ENCODE measurements at regions not wholly inside any gene's neighbourhood (a gene's known extent, or its start where the extent isn't known, plus 50 kb on each side); places are given as distances from the start of the nearest gene placed in this dataset.
"Not testable (repeated sequence)": the region's sequence is repeated elsewhere in the genome, so short reads cannot be mapped to it uniquely, and the experiment has no call there.

DNA sequence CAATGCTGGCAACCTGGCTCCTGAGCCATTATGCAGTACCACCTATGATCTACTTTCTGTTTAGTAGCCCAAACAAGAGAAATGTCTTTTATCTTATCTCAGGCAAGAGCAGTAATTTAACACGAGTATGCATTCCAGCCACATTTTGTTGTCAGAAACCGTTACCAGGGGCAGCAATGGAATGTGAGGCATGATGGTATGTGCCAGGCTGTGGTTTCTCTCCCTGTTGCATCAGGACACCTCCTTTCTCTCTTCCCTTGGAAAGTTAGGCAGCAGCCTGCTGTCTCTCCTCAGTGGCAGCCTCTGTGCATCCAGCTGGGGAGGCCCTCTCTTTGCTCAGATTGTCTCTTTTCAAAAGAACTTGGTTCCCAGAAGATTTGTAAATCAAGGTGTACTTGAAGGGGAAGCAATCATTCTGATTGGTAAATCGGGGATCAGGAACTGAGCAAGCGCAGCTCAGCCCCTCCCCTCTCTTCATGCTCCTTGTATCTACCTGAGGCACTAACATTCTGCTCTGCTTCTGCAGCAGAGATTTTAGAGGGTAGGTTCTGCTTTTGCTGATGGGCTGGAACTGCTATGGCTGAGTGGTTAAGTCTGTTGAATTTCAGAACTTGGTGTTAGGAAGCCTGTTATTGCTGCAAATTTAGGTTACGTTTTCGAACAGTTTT lies 229.2 kb downstream of the ADAMTS15 start:
- no peak for ATAC-seq

GRCh38 chr11:130679247-130679646 lies 230.8 kb downstream of the ADAMTS15 start:
- no peak for ATAC-seq

- not testable (repeated sequence) for ATAC-seq
Observed at GRCh38 chr11:130682471-130682870, 233.8 kb downstream of the SNX19 start.

DNA sequence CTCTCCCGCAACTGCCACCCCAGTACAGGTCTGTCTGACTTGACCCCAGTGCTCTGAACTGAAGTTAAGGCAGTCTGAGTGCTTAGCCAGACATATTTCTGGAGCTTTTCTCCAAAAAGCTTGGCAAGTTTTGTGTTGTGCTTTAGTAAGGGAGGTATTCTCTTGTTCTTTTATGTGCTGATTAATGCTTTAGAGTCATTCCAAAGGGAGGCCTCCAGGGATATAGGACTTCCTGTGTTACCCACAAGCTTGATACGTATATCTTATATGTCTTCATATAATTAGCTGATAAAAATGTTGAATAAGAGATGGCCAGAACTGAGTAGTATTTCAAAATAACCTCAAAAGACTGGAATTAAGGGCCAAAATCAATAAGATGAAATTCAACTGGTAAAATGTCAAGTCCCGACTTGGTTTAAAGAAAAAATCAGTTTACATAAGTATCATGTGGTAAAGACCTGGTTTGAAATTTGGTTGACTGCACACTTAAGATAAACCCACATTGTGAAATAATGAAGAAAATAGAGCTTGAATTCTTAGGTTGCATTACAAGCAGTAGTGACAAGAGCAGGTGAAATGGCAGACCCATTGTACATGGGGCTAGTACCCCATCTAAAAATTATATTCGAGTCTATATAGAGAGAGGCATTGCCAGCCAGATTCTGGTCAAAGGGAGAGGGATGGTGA lies 226.9 kb downstream of the SNX19 start:
- no peak for ATAC-seq

DNA sequence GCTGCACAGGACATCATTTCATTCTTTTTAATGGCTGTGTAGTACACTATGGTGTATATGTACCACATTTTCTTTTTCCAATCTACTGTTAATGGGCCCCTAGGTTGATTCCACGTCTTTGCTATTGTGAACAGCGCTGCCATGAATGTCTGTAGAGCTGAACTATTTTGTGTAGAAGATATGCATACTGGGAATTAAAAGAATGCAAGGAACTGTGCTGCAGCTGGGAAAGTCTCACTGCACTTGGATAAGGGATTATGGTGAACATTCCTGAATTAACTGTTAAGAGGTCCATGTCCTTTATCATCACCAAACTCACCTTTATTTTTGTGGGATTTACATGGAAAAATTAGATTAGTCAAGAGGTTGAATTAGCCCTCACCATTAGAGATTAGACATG lies 224.7 kb downstream of the SNX19 start:
- no peak for ATAC-seq

GRCh38 chr11:130692220-130692619 lies 224.1 kb downstream of the SNX19 start:
- no peak for ATAC-seq

- no peak for ATAC-seq
Observed at GRCh38 chr11:130693543-130693942, 222.7 kb downstream of the SNX19 start.

DNA sequence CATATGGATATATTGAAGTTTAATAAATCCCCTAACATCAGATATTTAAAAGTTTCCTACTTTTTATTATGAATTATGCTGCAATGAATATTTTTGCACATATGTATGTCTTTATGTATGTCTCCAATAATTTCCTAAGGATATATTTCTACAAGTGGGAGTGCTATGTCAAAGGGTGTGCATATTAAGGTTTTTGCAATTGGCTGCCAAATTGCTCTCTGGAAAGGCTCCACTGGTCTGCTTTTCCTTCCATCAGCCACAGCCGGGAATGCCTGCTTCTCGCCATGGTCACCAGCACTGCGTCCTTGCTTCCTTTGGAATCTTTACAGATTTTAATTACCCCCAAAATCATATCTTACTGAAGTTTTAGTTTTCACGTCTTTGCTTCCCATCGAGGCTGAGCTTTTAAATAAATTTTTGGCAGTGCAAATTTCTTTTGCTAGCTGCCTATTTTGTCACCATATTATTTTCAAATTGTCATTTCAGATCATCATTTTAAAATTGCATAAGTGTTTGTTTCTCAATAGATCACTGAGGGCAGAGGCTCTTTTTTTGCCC lies 221.7 kb downstream of the SNX19 start:
- no peak for ATAC-seq

GRCh38 chr11:130698174-130698573 lies 218.1 kb downstream of the SNX19 start:
- ATAC-seq = no peak

GRCh38 chr11:130699561-130699960 lies 216.7 kb downstream of the SNX19 start:
- no peak for ATAC-seq

- ATAC-seq = no peak
Observed at GRCh38 chr11:130700092-130700491, 216.2 kb downstream of the SNX19 start.

GRCh38 chr11:130703489-130704190 lies 212.6 kb downstream of the SNX19 start:
- ATAC-seq = no peak

- ATAC-seq = no peak
Observed at GRCh38 chr11:130705670-130706421, 210.4 kb downstream of the SNX19 start.

DNA sequence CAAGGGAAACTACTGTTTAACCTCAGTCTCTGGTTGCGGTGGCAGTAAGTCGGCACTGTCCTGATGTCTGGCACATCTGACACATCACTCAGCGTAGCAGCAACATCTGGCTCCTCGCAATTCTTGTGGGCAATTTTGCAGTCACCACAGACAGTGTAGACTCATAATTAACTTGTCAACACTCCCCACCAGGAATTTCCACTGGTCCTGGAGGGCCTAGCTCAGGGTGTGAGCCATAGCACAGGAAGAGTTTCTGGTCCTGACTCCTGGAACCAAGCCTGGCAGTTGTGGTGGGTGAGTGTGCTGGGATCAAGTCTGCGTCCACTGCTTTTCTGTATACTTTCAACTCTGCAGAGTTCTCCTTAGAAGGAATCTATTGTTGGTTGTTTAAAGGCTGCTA lies 209.7 kb downstream of the SNX19 start:
- no peak for ATAC-seq

GRCh38 chr11:130707217-130707616 lies 209.1 kb downstream of the SNX19 start:
- ATAC-seq = no peak

- no peak for ATAC-seq
Observed at GRCh38 chr11:130709531-130709930, 206.7 kb downstream of the SNX19 start.

GRCh38 chr11:130710021-130710420 lies 206.3 kb downstream of the SNX19 start:
- ATAC-seq = no peak

DNA sequence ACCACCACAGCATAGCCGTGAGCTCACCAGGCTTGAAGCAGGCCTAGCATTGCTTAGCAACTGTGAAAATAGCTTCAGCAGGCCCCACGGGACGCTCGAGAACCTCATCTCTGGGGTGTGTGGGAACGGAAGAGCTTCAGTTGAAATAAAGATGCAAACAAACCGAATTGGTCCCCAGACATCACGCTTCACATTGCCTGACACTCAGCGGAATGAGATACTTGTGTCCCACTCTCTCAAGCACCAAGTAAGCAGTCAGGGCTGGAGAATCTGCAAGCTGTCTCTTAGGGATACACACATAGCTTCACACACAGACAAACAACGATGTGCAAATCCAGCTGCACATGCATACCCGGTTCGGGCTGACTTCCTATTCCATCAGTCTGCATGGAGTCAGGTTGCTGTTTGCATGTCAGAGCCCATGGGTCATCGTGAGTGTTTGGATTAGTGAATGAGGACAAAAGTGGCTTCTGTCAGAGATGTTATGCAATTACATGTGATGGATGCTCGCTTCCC lies 205.7 kb downstream of the SNX19 start:
- no peak for ATAC-seq

DNA sequence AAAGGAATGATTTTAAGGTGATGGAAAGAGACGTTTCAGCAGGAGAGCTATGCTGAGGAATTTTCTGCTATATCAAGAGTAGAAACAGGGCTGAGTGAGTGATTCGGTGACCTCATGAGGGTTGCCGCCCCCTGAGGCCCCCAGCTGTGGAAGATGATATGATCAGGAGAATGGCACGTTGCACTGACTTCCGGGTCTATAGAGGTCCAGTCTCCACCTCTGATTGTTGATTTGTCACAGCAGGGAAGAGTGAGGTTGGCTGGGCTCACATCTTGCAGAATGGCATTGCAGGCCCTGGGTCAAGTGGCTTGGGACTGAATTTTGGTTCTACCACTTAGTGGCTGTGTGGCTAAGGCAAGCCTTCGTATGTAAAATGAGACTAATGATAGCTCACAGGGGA lies 205.1 kb downstream of the SNX19 start:
- no peak for ATAC-seq

GRCh38 chr11:130712480-130712879 lies 203.8 kb downstream of the SNX19 start:
- ATAC-seq = no peak

DNA sequence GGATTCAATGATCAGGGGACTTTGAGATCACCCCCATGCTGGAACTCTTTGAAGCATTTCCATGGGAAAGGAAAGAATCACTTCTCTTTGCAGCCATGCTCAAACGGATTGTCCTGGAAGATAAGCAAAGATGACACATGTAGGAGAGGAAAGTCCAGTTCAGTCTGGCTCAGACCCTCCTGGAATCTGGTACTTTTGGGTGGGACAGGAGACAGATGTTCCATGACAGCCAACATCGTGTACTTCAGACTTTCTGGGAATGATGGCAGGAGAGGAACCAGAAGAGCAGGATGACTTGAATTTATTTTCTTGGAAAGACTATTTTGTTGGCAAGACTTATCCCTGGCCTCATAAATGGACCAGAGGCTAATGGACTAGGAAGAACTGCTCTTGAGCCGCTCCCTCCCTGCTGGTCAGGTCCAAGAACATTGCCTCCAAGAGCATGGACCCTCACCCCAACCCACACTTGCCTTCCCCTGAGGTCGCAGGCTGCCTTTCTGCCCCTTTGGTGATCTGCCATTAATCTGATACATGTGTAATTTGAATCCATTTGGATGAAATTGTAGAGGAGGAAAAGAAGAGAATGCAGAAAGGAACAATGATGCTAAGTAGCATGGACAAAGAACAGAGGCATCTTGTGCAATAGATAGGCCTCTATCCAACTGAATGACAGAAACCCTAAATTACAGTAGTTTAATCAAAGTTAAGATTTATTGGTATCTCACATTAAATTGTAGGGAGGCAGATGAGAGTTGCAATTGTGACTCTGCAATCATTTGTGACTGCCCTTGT lies 201.0 kb downstream of the SNX19 start:
- no peak for ATAC-seq

GRCh38 chr11:130715877-130716220 lies 200.4 kb downstream of the SNX19 start:
- no peak for ATAC-seq

Measured in esophagus mucosa (tissue), 1 donor.